ENCODE measurements at regions not wholly inside any gene's neighbourhood (a gene's known extent, or its start where the extent isn't known, plus 50 kb on each side); places are given as distances from the start of the nearest gene placed in this dataset.

- no peak overlapping the region for H3K9ac ChIP-seq (ENCODE audit: low read depth in 1 of 2, low read length in 2 of 2)
- H3K9me3 ChIP-seq (ENCODE audit: control insufficient read depth in 4 of 4, low read length in 3 of 4) = peaks cover 0 to 2% (median 0%) of the 10 kb centered on the region in 4 donors
- H3K27me3 ChIP-seq (ENCODE audit: control insufficient read depth in 4 of 4, insufficient read depth in 4 of 4, low read length in 3 of 4) = peaks cover 0 to 4% (median 0%) of the 10 kb centered on the region in 4 donors
- H3K36me3 ChIP-seq (ENCODE audit: control insufficient read depth in 4 of 4, insufficient read depth in 3 of 4, low read depth in 1 of 4, low read length in 3 of 4) = no peaks in the 10 kb centered on the region
- no peaks in the 10 kb centered on the region for H3K4me1 ChIP-seq (ENCODE audit: control insufficient read depth in 4 of 4, insufficient read depth in 4 of 4, low read length in 3 of 4)
- no peak for DNase-seq (ENCODE audit: low spot score)
- 93% methylated on average over 3 of the region's 3 CpGs for WGBS
- H3K27ac ChIP-seq (ENCODE audit: low read depth in 1 of 2, low read length in 2 of 2) = no peak overlapping the region
- no peak for TF ChIP-seq REST (IDR thresholded peaks at IDR 0.05)
- no peak for TF ChIP-seq EGR1 (IDR thresholded peaks at IDR 0.05; ENCODE audit: low read depth in 2 of 2)
- no peak for TF ChIP-seq MAX (IDR thresholded peaks at IDR 0.05)
- no peak for TF ChIP-seq SP1 (IDR thresholded peaks at IDR 0.05)
- no peak for TF ChIP-seq ZBTB33 (IDR thresholded peaks at IDR 0.05)
- no peak for TF ChIP-seq RXRA (IDR thresholded peaks at IDR 0.05)
- TF ChIP-seq HNF4A (conservative IDR thresholded peaks at IDR 0.05) = no peak
- no peak for TF ChIP-seq NR2F2 (IDR thresholded peaks at IDR 0.05)
- no peak for TF ChIP-seq ATF3 (IDR thresholded peaks at IDR 0.05)
- TF ChIP-seq HNF4G (IDR thresholded peaks at IDR 0.05) = no peak
- TF ChIP-seq GABPA (IDR thresholded peaks at IDR 0.05 in 1 of 2, conservative IDR thresholded peaks at IDR 0.05 in 1 of 2) = no peak
- no peak for TF ChIP-seq FOXA2 (IDR thresholded peaks at IDR 0.05)
- no peak for TF ChIP-seq TAF1 (conservative IDR thresholded peaks at IDR 0.05)
- H3K4me3 ChIP-seq (ENCODE audit: low read depth in 1 of 3, low read length in 3 of 3) = no peak overlapping the region
Measured at GRCh38 chrX:110472265-110472664, 113.6 kb downstream of the RTL9 start.

GRCh38 chrX:110477593-110478228 is 119.1 kb downstream of the RTL9 start:
- Histone ChIP-seq H3K4me3 (ENCODE audit: low read depth in 1 of 3, low read length in 3 of 3) (no peak overlapping the region), H3K27me3 (ENCODE audit: control insufficient read depth in 4 of 4, insufficient read depth in 4 of 4, low read length in 3 of 4) (peaks cover 0 to 4% (median 0%) of the 10 kb centered on the region in 4 donors), H3K36me3 (ENCODE audit: control insufficient read depth in 4 of 4, insufficient read depth in 3 of 4, low read depth in 1 of 4, low read length in 3 of 4) (no peaks in the 10 kb centered on the region), H3K9me3 (ENCODE audit: control insufficient read depth in 4 of 4, low read length in 3 of 4) (peaks cover 0 to 2% (median 0%) of the 10 kb centered on the region in 4 donors), H3K4me1 (ENCODE audit: control insufficient read depth in 4 of 4, insufficient read depth in 4 of 4, low read length in 3 of 4) (no peaks in the 10 kb centered on the region), H3K9ac (ENCODE audit: low read depth in 1 of 2, low read length in 2 of 2) (no peak overlapping the region), H3K27ac (ENCODE audit: low read depth in 1 of 2, low read length in 2 of 2) (no peak overlapping the region)
- WGBS = 90% methylated on average over 5 of the region's 5 CpGs
- no peak for DNase-seq (ENCODE audit: low spot score)
- TF ChIP-seq MAX (IDR thresholded peaks at IDR 0.05) (no peak), GABPA (IDR thresholded peaks at IDR 0.05 in 1 of 2, conservative IDR thresholded peaks at IDR 0.05 in 1 of 2) (no peak), FOXA1 (IDR thresholded peaks at IDR 0.05) (no peak), ZBTB33 (IDR thresholded peaks at IDR 0.05) (no peak), FOXA2 (IDR thresholded peaks at IDR 0.05) (no peak), RXRA (IDR thresholded peaks at IDR 0.05) (no peak), HNF4A (conservative IDR thresholded peaks at IDR 0.05) (no peak), RAD21 (IDR thresholded peaks at IDR 0.05) (no peak), TAF1 (conservative IDR thresholded peaks at IDR 0.05) (no peak), ATF3 (IDR thresholded peaks at IDR 0.05) (no peak), CTCF (IDR thresholded peaks at IDR 0.05; ENCODE audit: low read depth, low read length, missing input control) (no peak), SP1 (IDR thresholded peaks at IDR 0.05) (no peak), JUND (IDR thresholded peaks at IDR 0.05) (no peak)
